SK-N-SH (cell line): ENCODE measurements at regions not wholly inside any gene's neighbourhood (a gene's known extent, or its start where the extent isn't known, plus 50 kb on each side); places are given as distances from the start of the nearest gene placed in this dataset.

Source experiments
- CTCF ChIA-PET: fragments of 300-600, 350-600 bp; formaldehyde crosslinking; extraction: SDS; loops from one replicate; lab custom pipeline; 2021; lab: Yijun Ruan, JAX
- POLR2A ChIA-PET: fragments of 350-600 bp; sonication (Branson Sonifier 250); formaldehyde crosslinking; extraction: SDS; loops from one replicate; lab custom pipeline; 2020; ENCODE audit warnings: antibody characterized with exemption, inconsistent platforms; lab: Yijun Ruan, JAX
- DNase-seq: peaks from one replicate; pipeline ENCODE4 v3.0.0; 2012
- H2AFZ ChIP-seq: fragments of 200-600 bp; sonication (generic); 2 replicates; pipeline ENCODE4 v1.8.1; 2016; ENCODE audit warnings: antibody characterized with exemption, mild to moderate bottlenecking, low read depth
- H3F3A ChIP-seq: fragments of 200-600 bp; sonication (generic); replicated peaks from 2 replicates; pipeline ENCODE3; 2016; ENCODE audit warnings: antibody characterized with exemption, mild to moderate bottlenecking; ENCODE audit not compliant: insufficient read depth
- H3K27ac ChIP-seq, 2 experiments: fragments of 200-500 bp in 1 of 2; fragments of 200-600 bp in 1 of 2; sonication (Bioruptor generic) in 1 of 2; sonication (generic), shearing (Covaris generic) in 1 of 2; 2 replicates each; pipeline versions ENCODE4 v1.5.1 to v1.6.1; 2014 to 2016; ENCODE audit warnings: low read depth in 2 of 2, inconsistent platforms in 1 of 2, low read length in 1 of 2, mild to moderate bottlenecking in 1 of 2, mixed read lengths in 1 of 2
- H3K27me3 ChIP-seq: fragments of 200-600 bp; sonication (generic), shearing (Covaris generic); 2 replicates; pipeline ENCODE4 v1.6.1; 2016; ENCODE audit warnings: mixed run types; ENCODE audit not compliant: insufficient read depth
- H3K36me3 ChIP-seq, 2 experiments: fragments of 200-500 bp in 1 of 2; fragments of 200-600 bp in 1 of 2; sonication (Bioruptor generic) in 1 of 2; sonication (generic) in 1 of 2; replicated peaks in 1 of 2; 2 replicates each; pipeline versions ENCODE3 to v1.5.1; 2014 to 2016; ENCODE audit warnings: low read length in 1 of 2, mild to moderate bottlenecking in 1 of 2; ENCODE audit not compliant: insufficient read depth in 2 of 2, control insufficient read depth in 1 of 2
- H3K4me1 ChIP-seq, 2 experiments: fragments of 200-500 bp in 1 of 2; fragments of 200-600 bp in 1 of 2; sonication (Bioruptor generic) in 1 of 2; sonication (generic), shearing (Covaris generic) in 1 of 2; 2 replicates each; pipeline versions ENCODE4 v1.5.1 to v1.6.1; 2014 to 2016; ENCODE audit warnings: low read depth in 1 of 2, low read length in 1 of 2, mixed run types in 1 of 2; ENCODE audit not compliant: insufficient read depth in 2 of 2, control insufficient read depth in 1 of 2
- H3K4me2 ChIP-seq: fragments of 200-600 bp; sonication (generic), shearing (Covaris generic); 2 replicates; pipeline ENCODE4 v1.6.1; 2017; ENCODE audit warnings: mixed run types
- H3K4me3 ChIP-seq, 2 experiments: fragments of 200-500 bp in 1 of 2; fragments of 200-600 bp in 1 of 2; sonication (Bioruptor generic) in 1 of 2; sonication (generic), shearing (Covaris generic) in 1 of 2; 2 replicates each; pipeline versions ENCODE4 v1.5.1 to v1.8.1; 2014 to 2016; ENCODE audit warnings: low read depth in 2 of 2, inconsistent platforms in 1 of 2, low read length in 1 of 2, mild to moderate bottlenecking in 1 of 2, mixed read lengths in 1 of 2, moderate library complexity in 1 of 2
- H3K79me2 ChIP-seq: fragments of 200-600 bp; sonication (generic); 2 replicates; pipeline ENCODE4 v1.8.1; 2017; ENCODE audit warnings: mild to moderate bottlenecking; ENCODE audit not compliant: insufficient read depth
- H3K9ac ChIP-seq: fragments of 200-600 bp; sonication (generic); 2 replicates; pipeline ENCODE4 v1.6.1; 2017; ENCODE audit warnings: mixed run types
- H3K9me2 ChIP-seq: fragments of 200-600 bp; sonication (generic); 2 replicates; pipeline ENCODE4 v1.6.1; 2017; ENCODE audit warnings: mixed run types
- H3K9me3 ChIP-seq: fragments of 200-600 bp; sonication (generic); 2 replicates; pipeline ENCODE4 v1.6.1; 2017; ENCODE audit warnings: mixed run types, mild to moderate bottlenecking, moderate library complexity
- H4K20me1 ChIP-seq: fragments of 200-600 bp; sonication (generic); 2 replicates; pipeline ENCODE4 v1.6.1; 2017; ENCODE audit warnings: mild to moderate bottlenecking, mixed run types; ENCODE audit not compliant: insufficient read depth
- CHD2 ChIP-seq: fragments of 150-350 bp; IDR thresholded peaks from 2 replicates; pipeline ENCODE4 v1.6.1; 2018; ENCODE audit warnings: low read length; ENCODE audit not compliant: partially characterized antibody
- ELF1 ChIP-seq: IDR thresholded peaks from 2 replicates; pipeline ENCODE4 v1.4.0; 2012
- EP300 ChIP-seq, 2 experiments: IDR thresholded peaks; 2 replicates each; pipeline versions ENCODE4 v1.4.0 to v1.6.1; 2012; ENCODE audit warnings: borderline replicate concordance in 1 of 2, low read depth in 1 of 2, low read length in 1 of 2
- EZH2phosphoT487 ChIP-seq: fragments of 200-600 bp; sonication (generic); IDR thresholded peaks from 2 replicates; pipeline ENCODE4 v1.6.1; 2017; ENCODE audit warnings: low read depth, mixed run types, mild to moderate bottlenecking, antibody characterized with exemption, moderate library complexity, borderline replicate concordance
- FOXM1 ChIP-seq: IDR thresholded peaks from 2 replicates; pipeline ENCODE4 v1.4.0; 2012; ENCODE audit warnings: low read depth, mild to moderate bottlenecking
- GABPA ChIP-seq: IDR thresholded peaks from 2 replicates; pipeline ENCODE4 v1.4.0; 2012; ENCODE audit warnings: low read depth, mild to moderate bottlenecking
- GATA2 ChIP-seq: sonication (generic); formaldehyde crosslinking; IDR thresholded peaks from 2 replicates; pipeline ENCODE4 v1.5.0; 2020; ENCODE audit warnings: mild to moderate bottlenecking, missing genetic modification reagents
- MEF2A ChIP-seq: IDR thresholded peaks from 2 replicates; pipeline ENCODE4 v1.4.0; 2012; ENCODE audit warnings: low read depth, borderline replicate concordance
- NRF1 ChIP-seq: IDR thresholded peaks from 2 replicates; pipeline ENCODE4 v1.6.1; 2012; ENCODE audit warnings: low read depth, mild to moderate bottlenecking, low read length
- RAD21 ChIP-seq: IDR thresholded peaks from 2 replicates; pipeline ENCODE4 v1.6.1; 2012; ENCODE audit warnings: mild to moderate bottlenecking, low read length
- RCOR1 ChIP-seq: fragments of 150-350 bp; IDR thresholded peaks from 2 replicates; pipeline ENCODE4 v1.6.1; 2017; ENCODE audit warnings: antibody characterized with exemption, low read length
- RFX5 ChIP-seq: IDR thresholded peaks from 2 replicates; pipeline ENCODE4 v1.6.1; 2012; ENCODE audit warnings: mild to moderate bottlenecking, improper control_type of control experiment, low read length
- TAF1 ChIP-seq: IDR thresholded peaks from 2 replicates; pipeline ENCODE4 v1.6.1; 2012; ENCODE audit warnings: low read depth, mild to moderate bottlenecking, low read length, moderate library complexity, borderline replicate concordance
- YY1 ChIP-seq: IDR thresholded peaks from 2 replicates; pipeline ENCODE4 v1.4.0; 2012; ENCODE audit warnings: low read depth, mild to moderate bottlenecking
- WGBS: methylation state at CpG from one replicate; pipeline ENCODE4 v1.1.6; 2017; ENCODE audit warnings: low lambda C conversion rate; 5-methylcytosine and 5-hydroxymethylcytosine counted together
- TF ChIP-seq, protein P1 (sequence below): fragments of 150-350 bp; IDR thresholded peaks from 2 replicates; pipeline ENCODE4 v1.6.1; 2017; ENCODE audit warnings: antibody characterized with exemption, low read length, low read depth, borderline replicate concordance
- TF ChIP-seq, protein P2 (sequence below): IDR thresholded peaks from 2 replicates; pipeline ENCODE4 v1.4.0; 2012; ENCODE audit warnings: low read depth
- TF ChIP-seq, protein P3 (sequence below): IDR thresholded peaks from 2 replicates; pipeline ENCODE4 v1.4.0; 2012; ENCODE audit warnings: low read depth, borderline replicate concordance
- TF ChIP-seq, protein P4 (sequence below): fragments of 200-600 bp; sonication (generic); IDR thresholded peaks from 2 replicates; pipeline ENCODE4 v1.6.1; 2017; ENCODE audit warnings: antibody characterized with exemption, mild to moderate bottlenecking, moderate library complexity

DNA sequence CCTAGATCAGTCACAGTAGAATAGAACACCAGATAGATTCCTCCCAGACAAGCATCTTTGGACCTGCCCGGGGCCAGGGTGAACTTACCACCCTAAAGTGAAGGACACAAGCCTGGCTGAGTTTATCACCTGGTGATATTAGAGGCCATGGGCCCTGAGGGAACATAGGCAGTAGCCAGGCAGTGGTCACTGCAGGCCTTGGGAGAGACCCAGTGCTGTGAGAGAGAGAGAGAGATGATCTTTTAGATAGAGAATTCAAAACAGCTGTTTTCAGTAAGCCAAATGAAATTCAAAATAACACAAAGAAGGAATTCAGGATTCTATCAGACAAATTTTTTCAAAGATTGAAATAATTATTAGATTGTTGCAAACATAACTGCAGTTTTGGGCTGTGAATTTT is 1679.9 kb downstream of the EFNB2 start:
- no peaks in the 10 kb centered on the region for H3F3A ChIP-seq
- H3K4me3 ChIP-seq, result no peak overlapping the region
- H3K27me3 ChIP-seq, result no peaks in the 10 kb centered on the region
- no peak overlapping the region for H3K4me2 ChIP-seq
- H4K20me1 ChIP-seq, result no peaks in the 10 kb centered on the region
- H2AFZ ChIP-seq, result no peak overlapping the region
- H3K79me2 ChIP-seq, result no peaks in the 10 kb centered on the region
- peaks cover 0 to 6% of the 10 kb centered on the region in 2 experiments; a peak in 1 of 4 replicates for H3K4me1 ChIP-seq
- peak; percentile 3 for DNase-seq
- WGBS, result 25% methylated on average over 1 of the region's 1 CpG
- peak; percentile 87 for TF ChIP-seq GATA2
- TF ChIP-seq CHD2, result peak; percentile 60
- TF ChIP-seq EP300 (IDR thresholded peaks at IDR 0.05; ENCODE audit: borderline replicate concordance in 1 of 2, low read depth in 1 of 2, low read length in 1 of 2), result peak in 1 of 2 experiments; percentile 83; a peak in 2 of 4 replicates
- TF ChIP-seq, protein P1, sequence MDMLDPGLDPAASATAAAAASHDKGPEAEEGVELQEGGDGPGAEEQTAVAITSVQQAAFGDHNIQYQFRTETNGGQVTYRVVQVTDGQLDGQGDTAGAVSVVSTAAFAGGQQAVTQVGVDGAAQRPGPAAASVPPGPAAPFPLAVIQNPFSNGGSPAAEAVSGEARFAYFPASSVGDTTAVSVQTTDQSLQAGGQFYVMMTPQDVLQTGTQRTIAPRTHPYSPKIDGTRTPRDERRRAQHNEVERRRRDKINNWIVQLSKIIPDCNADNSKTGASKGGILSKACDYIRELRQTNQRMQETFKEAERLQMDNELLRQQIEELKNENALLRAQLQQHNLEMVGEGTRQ, result no peak
- TF ChIP-seq RCOR1, result peak; percentile 82
- H3K27ac ChIP-seq, result no peak overlapping the region
- H3K9ac ChIP-seq, result no peak overlapping the region
- no peaks in the 10 kb centered on the region for H3K36me3 ChIP-seq
- H3K9me3 ChIP-seq, result no peaks in the 10 kb centered on the region
- CTCF ChIA-PET, result interaction anchor here (1.1 kb wide), 1 partner anchor 12 kb away, joined by 5 read pairs; no protein-coding TSS in a partner anchor
- POLR2A ChIA-PET, result no interaction called here
- no peaks in the 10 kb centered on the region for H3K9me2 ChIP-seq

DNA sequence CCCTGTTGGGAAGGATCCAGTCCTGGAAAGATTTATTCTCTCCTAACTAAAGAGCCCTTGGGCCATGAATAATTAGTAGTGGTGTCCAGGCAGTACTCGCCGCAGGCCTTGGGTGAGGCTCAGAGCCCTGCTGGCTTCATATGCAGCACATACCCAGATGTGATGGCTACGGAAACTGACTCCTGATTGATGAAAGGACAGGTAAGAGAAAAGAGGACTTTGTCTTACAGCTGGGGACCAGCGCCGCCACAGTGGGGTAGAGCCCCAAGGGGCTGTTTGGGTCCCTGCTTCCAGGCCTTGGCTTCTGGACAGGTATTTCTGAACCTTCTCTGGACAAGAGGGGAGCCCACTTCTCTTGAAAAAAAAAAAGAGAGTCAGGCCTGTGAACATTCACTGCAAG is 1680.8 kb downstream of the EFNB2 start:
- H3K27ac ChIP-seq, result no peak overlapping the region
- CTCF ChIA-PET, result interaction anchor here (1.1 kb wide), 1 partner anchor 11 kb away, joined by 5 read pairs; no protein-coding TSS in a partner anchor

DNA sequence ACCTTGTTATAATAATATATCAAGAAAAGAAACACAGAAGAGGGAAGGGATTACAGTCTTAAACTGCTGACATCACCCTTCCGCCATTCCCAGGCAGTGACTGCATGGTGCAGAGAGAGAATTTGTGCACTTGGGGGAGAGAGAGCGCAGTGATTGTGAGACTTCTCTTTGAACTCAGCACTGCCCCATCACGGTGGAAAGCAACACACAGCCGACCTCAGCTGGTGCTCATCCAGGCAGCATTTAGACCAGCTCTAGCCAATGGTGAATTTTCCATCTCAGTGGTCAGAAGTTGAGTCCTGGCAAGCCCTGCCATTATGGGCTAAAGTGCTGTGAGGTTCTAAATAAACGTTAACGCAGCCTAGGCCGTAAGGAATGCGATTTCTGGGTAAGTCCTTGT is 1681.5 kb downstream of the EFNB2 start:
- no peak overlapping the region for H3K27ac ChIP-seq
- ChIA-PET POLR2A (no interaction called here), CTCF (no interaction called here)
- H3K9me3 ChIP-seq, result no peaks in the 10 kb centered on the region
- TF ChIP-seq EZH2phosphoT487 (no peak), ELF1 (no peak), TAF1 (no peak), CHD2 (no peak), FOXM1 (no peak), GABPA (no peak), MEF2A (no peak), RAD21 (no peak), YY1 (no peak)
- TF ChIP-seq, protein P2, sequence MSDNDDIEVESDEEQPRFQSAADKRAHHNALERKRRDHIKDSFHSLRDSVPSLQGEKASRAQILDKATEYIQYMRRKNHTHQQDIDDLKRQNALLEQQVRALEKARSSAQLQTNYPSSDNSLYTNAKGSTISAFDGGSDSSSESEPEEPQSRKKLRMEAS, result no peak
- TF ChIP-seq, protein P3, sequence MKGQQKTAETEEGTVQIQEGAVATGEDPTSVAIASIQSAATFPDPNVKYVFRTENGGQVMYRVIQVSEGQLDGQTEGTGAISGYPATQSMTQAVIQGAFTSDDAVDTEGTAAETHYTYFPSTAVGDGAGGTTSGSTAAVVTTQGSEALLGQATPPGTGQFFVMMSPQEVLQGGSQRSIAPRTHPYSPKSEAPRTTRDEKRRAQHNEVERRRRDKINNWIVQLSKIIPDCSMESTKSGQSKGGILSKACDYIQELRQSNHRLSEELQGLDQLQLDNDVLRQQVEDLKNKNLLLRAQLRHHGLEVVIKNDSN, result no peak
- TF ChIP-seq, protein P1, result no peak
- TF ChIP-seq, protein P4, sequence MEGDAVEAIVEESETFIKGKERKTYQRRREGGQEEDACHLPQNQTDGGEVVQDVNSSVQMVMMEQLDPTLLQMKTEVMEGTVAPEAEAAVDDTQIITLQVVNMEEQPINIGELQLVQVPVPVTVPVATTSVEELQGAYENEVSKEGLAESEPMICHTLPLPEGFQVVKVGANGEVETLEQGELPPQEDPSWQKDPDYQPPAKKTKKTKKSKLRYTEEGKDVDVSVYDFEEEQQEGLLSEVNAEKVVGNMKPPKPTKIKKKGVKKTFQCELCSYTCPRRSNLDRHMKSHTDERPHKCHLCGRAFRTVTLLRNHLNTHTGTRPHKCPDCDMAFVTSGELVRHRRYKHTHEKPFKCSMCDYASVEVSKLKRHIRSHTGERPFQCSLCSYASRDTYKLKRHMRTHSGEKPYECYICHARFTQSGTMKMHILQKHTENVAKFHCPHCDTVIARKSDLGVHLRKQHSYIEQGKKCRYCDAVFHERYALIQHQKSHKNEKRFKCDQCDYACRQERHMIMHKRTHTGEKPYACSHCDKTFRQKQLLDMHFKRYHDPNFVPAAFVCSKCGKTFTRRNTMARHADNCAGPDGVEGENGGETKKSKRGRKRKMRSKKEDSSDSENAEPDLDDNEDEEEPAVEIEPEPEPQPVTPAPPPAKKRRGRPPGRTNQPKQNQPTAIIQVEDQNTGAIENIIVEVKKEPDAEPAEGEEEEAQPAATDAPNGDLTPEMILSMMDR, result no peak
- no peaks in the 10 kb centered on the region for H3F3A ChIP-seq
- no peak overlapping the region for H3K4me2 ChIP-seq
- H3K4me1 ChIP-seq, result peaks cover 0 to 6% of the 10 kb centered on the region in 2 experiments; a peak in 1 of 4 replicates
- H3K79me2 ChIP-seq, result no peaks in the 10 kb centered on the region
- no peaks in the 10 kb centered on the region for H3K27me3 ChIP-seq
- no peaks in the 10 kb centered on the region for H3K9me2 ChIP-seq
- WGBS, result 50% methylated on average over 5 of the region's 8 CpGs
- H3K9ac ChIP-seq, result no peak overlapping the region
- no peak overlapping the region for H3K4me3 ChIP-seq
- no peak for DNase-seq
- H3K36me3 ChIP-seq, result no peaks in the 10 kb centered on the region
- H4K20me1 ChIP-seq, result no peaks in the 10 kb centered on the region
- no peak overlapping the region for H2AFZ ChIP-seq

More for the DNA sequence above, 1680.8 kb downstream of the EFNB2 start:
- Histone ChIP-seq H3K4me3 (no peak overlapping the region), H3F3A (no peaks in the 10 kb centered on the region), H3K9me3 (no peaks in the 10 kb centered on the region), H4K20me1 (no peaks in the 10 kb centered on the region), H3K9me2 (no peaks in the 10 kb centered on the region), H3K36me3 (no peaks in the 10 kb centered on the region), H3K9ac (no peak overlapping the region), H3K27me3 (no peaks in the 10 kb centered on the region), H3K4me2 (no peak overlapping the region), H2AFZ (no peak overlapping the region), H3K79me2 (no peaks in the 10 kb centered on the region), H3K4me1 (peaks cover 0 to 6% of the 10 kb centered on the region in 2 experiments; a peak in 1 of 4 replicates)
- no peak for DNase-seq
- POLR2A ChIA-PET, result no interaction called here
- WGBS, result 60% methylated on average over 5 of the region's 5 CpGs
- TF ChIP-seq NRF1 (no peak), RFX5 (no peak)
